ENCODE measurements at regions not wholly inside any gene's neighbourhood (a gene's known extent, or its start where the extent isn't known, plus 50 kb on each side); places are given as distances from the start of the nearest gene placed in this dataset.
"Not testable (repeated sequence)": the region's sequence is repeated elsewhere in the genome, so short reads cannot be mapped to it uniquely, and the experiment has no call there.

- POLR2A ChIA-PET; ATAC-seq; H3K36me3 ChIP-seq (ENCODE audit: control insufficient read depth, insufficient read depth, low read length); CTCF ChIA-PET (ENCODE audit: low intra/inter-chr PET ratio); FAIRE-seq; H4K20me1 ChIP-seq (replicated peaks; ENCODE audit: control insufficient read depth, insufficient read depth, low read length); H3K4me3 ChIP-seq; H3K4me1 ChIP-seq (replicated peaks in 1 of 2; ENCODE audit: control insufficient read depth in 2 of 2, insufficient read depth in 2 of 2, low read length in 2 of 2); H3K9ac ChIP-seq (ENCODE audit: insufficient read depth in 1 of 2, low read depth in 2 of 2, low read length in 2 of 2); in situ Hi-C loops (cut with MboI); H3K4me2 ChIP-seq (ENCODE audit: insufficient read depth, low read length); H3K9me3 ChIP-seq (replicated peaks; ENCODE audit: control insufficient read depth, insufficient read depth, low read depth, low read length); intact Hi-C loops (cut with micrococcal nuclease); H3K27ac ChIP-seq (ENCODE audit: extremely low read depth, low read depth, low read length); H3K79me2 ChIP-seq (ENCODE audit: control insufficient read depth, insufficient read depth, low read length); H3K9me1 ChIP-seq (ENCODE audit: control insufficient read depth, insufficient read depth, low read length); H3K27me3 ChIP-seq (ENCODE audit: control insufficient read depth in 2 of 2, insufficient read depth in 2 of 2, low read length in 2 of 2); H2AFZ ChIP-seq (ENCODE audit: low read depth, low read length); BruUV-seq (replicated peaks): not testable (repeated sequence)
- WGBS (ENCODE audit: insufficient coverage, low coverage, missing lambda C conversion rate) = 0% methylated on average over 3 of the region's 54 CpGs
- DNase-seq (ENCODE audit: extremely low read depth in 1 of 4, low spot score in 3 of 4) = peak; percentile 15 to 44 (median 30)
- TF ChIP-seq CTCF (IDR thresholded peaks at IDR 0.05 in 2 of 3, conservative IDR thresholded peaks at IDR 0.05 in 1 of 3; ENCODE audit: insufficient read depth in 2 of 3, low read depth in 1 of 3, low read length in 3 of 3) (peak in 2 of 3 experiments; percentile 40 to 44; a peak in 3 of 6 replicates), SMC3 (conservative IDR thresholded peaks at IDR 0.05; ENCODE audit: insufficient read depth, low read depth, low read length) (peak; percentile 21; the same call in 1 of the 2 replicates)
These were observed 171.1 kb upstream of the OSBPL11 start for GRCh38 chr3:125766285-125766826.

DNA sequence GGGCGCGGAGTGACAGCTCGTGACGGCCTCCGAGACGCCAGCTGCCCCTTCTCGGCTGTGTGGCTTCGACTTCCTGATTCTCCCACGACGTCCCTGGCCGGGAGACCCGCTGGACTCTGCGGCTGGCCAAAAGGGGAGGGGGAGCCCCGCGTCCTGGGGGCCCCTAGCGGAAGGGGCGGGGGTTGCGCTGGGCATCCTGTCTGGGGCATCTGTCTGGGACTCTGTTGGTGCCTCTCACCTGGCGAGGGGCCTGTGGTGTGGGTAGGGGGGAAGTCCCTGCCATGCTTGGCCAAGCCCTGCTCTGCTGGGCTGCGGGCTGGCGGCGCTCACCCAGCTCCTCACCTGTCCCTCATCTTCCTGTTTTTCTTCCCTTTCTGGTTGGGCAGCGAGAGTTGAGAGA lies 171.6 kb upstream of the OSBPL11 start:
- H3K36me3 ChIP-seq (ENCODE audit: control insufficient read depth, insufficient read depth, low read length); intact Hi-C loops (cut with micrococcal nuclease); FAIRE-seq; H3K27ac ChIP-seq (ENCODE audit: extremely low read depth, low read depth, low read length); BruUV-seq (replicated peaks); POLR2A ChIA-PET; H2AFZ ChIP-seq (ENCODE audit: low read depth, low read length); DNase-seq (ENCODE audit: extremely low read depth in 1 of 4, low spot score in 3 of 4); H4K20me1 ChIP-seq (replicated peaks; ENCODE audit: control insufficient read depth, insufficient read depth, low read length); H3K4me1 ChIP-seq (replicated peaks in 1 of 2; ENCODE audit: control insufficient read depth in 2 of 2, insufficient read depth in 2 of 2, low read length in 2 of 2); H3K4me3 ChIP-seq; CTCF ChIA-PET (ENCODE audit: low intra/inter-chr PET ratio); ATAC-seq; H3K4me2 ChIP-seq (ENCODE audit: insufficient read depth, low read length); H3K27me3 ChIP-seq (ENCODE audit: control insufficient read depth in 2 of 2, insufficient read depth in 2 of 2, low read length in 2 of 2); H3K9me1 ChIP-seq (ENCODE audit: control insufficient read depth, insufficient read depth, low read length); H3K9ac ChIP-seq (ENCODE audit: insufficient read depth in 1 of 2, low read depth in 2 of 2, low read length in 2 of 2); H3K9me3 ChIP-seq (replicated peaks; ENCODE audit: control insufficient read depth, insufficient read depth, low read depth, low read length); in situ Hi-C loops (cut with MboI); H3K79me2 ChIP-seq (ENCODE audit: control insufficient read depth, insufficient read depth, low read length): not testable (repeated sequence)
- WGBS (ENCODE audit: insufficient coverage, low coverage, missing lambda C conversion rate) = 100% methylated on average over 1 of the region's 23 CpGs

Data from K562 (cell line).